HL-60 (cell line): ENCODE measurements at regions not wholly inside any gene's neighbourhood (a gene's known extent, or its start where the extent isn't known, plus 50 kb on each side); places are given as distances from the start of the nearest gene placed in this dataset.

Experiments used
- GABPA ChIP-seq: IDR thresholded peaks from 2 replicates; pipeline ENCODE4 v1.6.1; 2012; ENCODE audit warnings: low read depth
- POLR2AphosphoS5 ChIP-seq: IDR thresholded peaks from 2 replicates; pipeline ENCODE4 v1.6.1; 2012; ENCODE audit warnings: low read depth
- SPI1 ChIP-seq: IDR thresholded peaks from 2 replicates; pipeline ENCODE4 v1.6.1; 2012; ENCODE audit warnings: low read depth, mild to moderate bottlenecking, borderline replicate concordance
- TF ChIP-seq, protein P1 (sequence below): IDR thresholded peaks from one replicate; pipeline ENCODE4 v1.5.1; 2011; ENCODE audit warnings: low read length, control low read depth, inconsistent platforms; ENCODE audit not compliant: insufficient read depth

- TF ChIP-seq, protein P1, sequence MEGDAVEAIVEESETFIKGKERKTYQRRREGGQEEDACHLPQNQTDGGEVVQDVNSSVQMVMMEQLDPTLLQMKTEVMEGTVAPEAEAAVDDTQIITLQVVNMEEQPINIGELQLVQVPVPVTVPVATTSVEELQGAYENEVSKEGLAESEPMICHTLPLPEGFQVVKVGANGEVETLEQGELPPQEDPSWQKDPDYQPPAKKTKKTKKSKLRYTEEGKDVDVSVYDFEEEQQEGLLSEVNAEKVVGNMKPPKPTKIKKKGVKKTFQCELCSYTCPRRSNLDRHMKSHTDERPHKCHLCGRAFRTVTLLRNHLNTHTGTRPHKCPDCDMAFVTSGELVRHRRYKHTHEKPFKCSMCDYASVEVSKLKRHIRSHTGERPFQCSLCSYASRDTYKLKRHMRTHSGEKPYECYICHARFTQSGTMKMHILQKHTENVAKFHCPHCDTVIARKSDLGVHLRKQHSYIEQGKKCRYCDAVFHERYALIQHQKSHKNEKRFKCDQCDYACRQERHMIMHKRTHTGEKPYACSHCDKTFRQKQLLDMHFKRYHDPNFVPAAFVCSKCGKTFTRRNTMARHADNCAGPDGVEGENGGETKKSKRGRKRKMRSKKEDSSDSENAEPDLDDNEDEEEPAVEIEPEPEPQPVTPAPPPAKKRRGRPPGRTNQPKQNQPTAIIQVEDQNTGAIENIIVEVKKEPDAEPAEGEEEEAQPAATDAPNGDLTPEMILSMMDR: no peak
- TF ChIP-seq GABPA: no peak
- no peak for TF ChIP-seq POLR2AphosphoS5
- TF ChIP-seq SPI1: no peak
Observed at GRCh38 chr9:24624481-24624880, 78.8 kb upstream of the IZUMO3 start.
